ENCODE measurements at regions not wholly inside any gene's neighbourhood (a gene's known extent, or its start where the extent isn't known, plus 50 kb on each side); places are given as distances from the start of the nearest gene placed in this dataset.

- H3K27ac ChIP-seq, result no peak overlapping the region
- no peaks in the 10 kb centered on the region for H3K27me3 ChIP-seq
- H3K36me3 ChIP-seq (ENCODE audit: low read depth, missing control alignments), result no peaks in the 10 kb centered on the region
- intact Hi-C loops (cut with DNase I; ENCODE audit: low total_unique reads), result no loop called here
- DNase-seq, result no peak
- WGBS, 2 donors, result 85 to 90% methylated on average over 1 of the region's 1 CpG
- no peaks in the 10 kb centered on the region for H3K9me3 ChIP-seq
- H3K4me1 ChIP-seq, result no peaks in the 10 kb centered on the region
- H3K4me3 ChIP-seq, result no peak overlapping the region
- TF ChIP-seq POLR2A (IDR thresholded peaks at IDR 0.05), result no peak
- no peak for TF ChIP-seq CTCF (IDR thresholded peaks at IDR 0.05)
Observed at GRCh38 chr20:40894237-40894630, 134.4 kb upstream of the TOP1 start.

GRCh38 chr20:40895182-40895581, 133.4 kb upstream of the TOP1 start:
- intact Hi-C loops (cut with DNase I; ENCODE audit: low total_unique reads), result no loop called here
- H3K9me3 ChIP-seq, result no peaks in the 10 kb centered on the region
- WGBS, 2 donors, result 61 to 92% methylated on average over 2 to 3 of the region's 3 CpGs
- H3K36me3 ChIP-seq (ENCODE audit: low read depth, missing control alignments), result no peaks in the 10 kb centered on the region
- H3K27ac ChIP-seq, result no peak overlapping the region
- DNase-seq, result no peak
- no peaks in the 10 kb centered on the region for H3K4me1 ChIP-seq
- no peak overlapping the region for H3K4me3 ChIP-seq
- no peaks in the 10 kb centered on the region for H3K27me3 ChIP-seq
- TF ChIP-seq POLR2A (IDR thresholded peaks at IDR 0.05) (no peak), CTCF (IDR thresholded peaks at IDR 0.05) (no peak)

GRCh38 chr20:40896814-40897700, 131.6 kb upstream of the TOP1 start:
- H3K9me3 ChIP-seq, result no peaks in the 10 kb centered on the region
- H3K4me1 ChIP-seq, result no peaks in the 10 kb centered on the region
- TF ChIP-seq CTCF (IDR thresholded peaks at IDR 0.05) (no peak), POLR2A (IDR thresholded peaks at IDR 0.05) (no peak)
- no peak overlapping the region for H3K27ac ChIP-seq
- no peak for DNase-seq
- H3K27me3 ChIP-seq, result no peaks in the 10 kb centered on the region
- intact Hi-C loops (cut with DNase I; ENCODE audit: low total_unique reads), result no loop called here
- 72 to 76% methylated on average over 9 to 10 of the region's 10 CpGs for WGBS, 2 donors
- H3K4me3 ChIP-seq, result no peak overlapping the region
- H3K36me3 ChIP-seq (ENCODE audit: low read depth, missing control alignments), result no peaks in the 10 kb centered on the region

GRCh38 chr20:40899344-40899743, 129.3 kb upstream of the TOP1 start:
- H3K36me3 ChIP-seq (ENCODE audit: low read depth, missing control alignments), result no peaks in the 10 kb centered on the region
- TF ChIP-seq CTCF (IDR thresholded peaks at IDR 0.05), result no peak
- no peak for TF ChIP-seq POLR2A (IDR thresholded peaks at IDR 0.05)
- 62 to 69% methylated on average over 2 of the region's 2 CpGs for WGBS, 2 donors
- no peak for DNase-seq
- no peaks in the 10 kb centered on the region for H3K27me3 ChIP-seq
- H3K4me1 ChIP-seq, result no peaks in the 10 kb centered on the region
- no peak overlapping the region for H3K27ac ChIP-seq
- no peaks in the 10 kb centered on the region for H3K9me3 ChIP-seq
- H3K4me3 ChIP-seq, result no peak overlapping the region
- intact Hi-C loops (cut with DNase I; ENCODE audit: low total_unique reads), result no loop called here

Data from testis (tissue), 2 donors.